ENCODE measurements at regions not wholly inside any gene's neighbourhood (a gene's known extent, or its start where the extent isn't known, plus 50 kb on each side); places are given as distances from the start of the nearest gene placed in this dataset.

- H3K79me2 ChIP-seq (ENCODE audit: insufficient read depth) = no peaks in the 10 kb centered on the region
- POLR2A ChIA-PET = no interaction called here
- H3K9me3 ChIP-seq = no peaks in the 10 kb centered on the region
- no peaks in the 10 kb centered on the region for H3K36me3 ChIP-seq (replicated peaks in 1 of 2; ENCODE audit: control insufficient read depth in 1 of 2, insufficient read depth in 2 of 2, low read length in 1 of 2)
- no peak overlapping the region for H3K4me2 ChIP-seq
- H3K4me1 ChIP-seq (ENCODE audit: control insufficient read depth in 1 of 2, insufficient read depth in 2 of 2, low read depth in 1 of 2, low read length in 1 of 2) = no peaks in the 10 kb centered on the region; a peak in 1 of 4 replicates
- no peak for TF ChIP-seq CTCF (IDR thresholded peaks at IDR 0.05)
- TF ChIP-seq NFIC (IDR thresholded peaks at IDR 0.05; ENCODE audit: borderline replicate concordance) = no peak
- no peak for TF ChIP-seq RCOR1 (IDR thresholded peaks at IDR 0.05; ENCODE audit: low read length)
- TF ChIP-seq JUND (IDR thresholded peaks at IDR 0.05) = no peak
- TF ChIP-seq MAX (IDR thresholded peaks at IDR 0.05; ENCODE audit: low read depth) = no peak
- TF ChIP-seq GATA2 (CRISPR knock-in tag; IDR thresholded peaks at IDR 0.05) = no peak
- no peak for TF ChIP-seq NRF1 (IDR thresholded peaks at IDR 0.05; ENCODE audit: low read depth, low read length)
- TF ChIP-seq USF1 (IDR thresholded peaks at IDR 0.05; ENCODE audit: borderline replicate concordance, low read depth) = no peak
- no peak for TF ChIP-seq RAD21 (IDR thresholded peaks at IDR 0.05; ENCODE audit: low read length)
- TF ChIP-seq FOXJ3 (CRISPR knock-in tag; IDR thresholded peaks at IDR 0.05) = no peak
- no peak for TF ChIP-seq FOXM1 (IDR thresholded peaks at IDR 0.05; ENCODE audit: low read depth)
- no peaks in the 10 kb centered on the region for H3K9me2 ChIP-seq
- H4K20me1 ChIP-seq (ENCODE audit: insufficient read depth) = no peaks in the 10 kb centered on the region
- H3F3A ChIP-seq (replicated peaks; ENCODE audit: insufficient read depth) = no peaks in the 10 kb centered on the region
- DNase-seq = no peak
- no peaks in the 10 kb centered on the region for H3K27me3 ChIP-seq (ENCODE audit: insufficient read depth)
- 55% methylated on average over 22 of the region's 23 CpGs for WGBS (ENCODE audit: low lambda C conversion rate)
- H2AFZ ChIP-seq (ENCODE audit: low read depth) = no peak overlapping the region
- no peak overlapping the region for H3K9ac ChIP-seq
- CTCF ChIA-PET = interaction anchor here (0.6 kb wide), 1 partner anchor 139 kb away, joined by 4 read pairs; no protein-coding TSS in a partner anchor
- H3K4me3 ChIP-seq (ENCODE audit: low read depth in 2 of 2, low read length in 1 of 2) = no peak overlapping the region
- H3K27ac ChIP-seq (ENCODE audit: low read depth in 2 of 2, low read length in 1 of 2) = no peak overlapping the region
These were observed 278.6 kb upstream of the TSHZ3 start for GRCh38 chr19:31627620-31628365.

- H3K4me1 ChIP-seq (ENCODE audit: control insufficient read depth in 1 of 2, insufficient read depth in 2 of 2, low read depth in 1 of 2, low read length in 1 of 2) = no peaks in the 10 kb centered on the region; a peak in 1 of 4 replicates
- H3K9me3 ChIP-seq = no peaks in the 10 kb centered on the region
- H3K36me3 ChIP-seq (replicated peaks in 1 of 2; ENCODE audit: control insufficient read depth in 1 of 2, insufficient read depth in 2 of 2, low read length in 1 of 2) = no peaks in the 10 kb centered on the region
- H3K27ac ChIP-seq (ENCODE audit: low read depth in 2 of 2, low read length in 1 of 2) = no peak overlapping the region
- H3K4me2 ChIP-seq = no peak overlapping the region
- no peak overlapping the region for H2AFZ ChIP-seq (ENCODE audit: low read depth)
- H3K4me3 ChIP-seq (ENCODE audit: low read depth in 2 of 2, low read length in 1 of 2) = no peak overlapping the region
- H3K9me2 ChIP-seq = no peaks in the 10 kb centered on the region
- H3F3A ChIP-seq (replicated peaks; ENCODE audit: insufficient read depth) = no peaks in the 10 kb centered on the region
- no peaks in the 10 kb centered on the region for H3K79me2 ChIP-seq (ENCODE audit: insufficient read depth)
- CTCF ChIA-PET = no interaction called here
- no peak for DNase-seq
- no peak overlapping the region for H3K9ac ChIP-seq
- 52% methylated on average over 17 of the region's 18 CpGs for WGBS (ENCODE audit: low lambda C conversion rate)
- POLR2A ChIA-PET = no interaction called here
- H3K27me3 ChIP-seq (ENCODE audit: insufficient read depth) = no peaks in the 10 kb centered on the region
- no peaks in the 10 kb centered on the region for H4K20me1 ChIP-seq (ENCODE audit: insufficient read depth)
- TF ChIP-seq RCOR1 (IDR thresholded peaks at IDR 0.05; ENCODE audit: low read length) (no peak), MXI1 (IDR thresholded peaks at IDR 0.05; ENCODE audit: low read depth, low read length) (no peak), RAD21 (IDR thresholded peaks at IDR 0.05; ENCODE audit: low read length) (no peak), EP300 (IDR thresholded peaks at IDR 0.05; ENCODE audit: borderline replicate concordance in 1 of 2, low read depth in 1 of 2, low read length in 1 of 2) (no peak), REST (IDR thresholded peaks at IDR 0.05; ENCODE audit: low read depth, low read length) (no peak), PBX3 (IDR thresholded peaks at IDR 0.05) (no peak), TCF12 (IDR thresholded peaks at IDR 0.05) (no peak), USF1 (IDR thresholded peaks at IDR 0.05; ENCODE audit: borderline replicate concordance, low read depth) (no peak), FOXJ3 (CRISPR knock-in tag; IDR thresholded peaks at IDR 0.05) (no peak), EZH2phosphoT487 (IDR thresholded peaks at IDR 0.05; ENCODE audit: borderline replicate concordance, low read depth) (no peak), NRF1 (IDR thresholded peaks at IDR 0.05; ENCODE audit: low read depth, low read length) (no peak)
These were observed 280.5 kb upstream of the TSHZ3 start for GRCh38 chr19:31629579-31630363.

Measured in SK-N-SH (cell line).